ENCODE measurements at regions not wholly inside any gene's neighbourhood (a gene's known extent, or its start where the extent isn't known, plus 50 kb on each side); places are given as distances from the start of the nearest gene placed in this dataset.

- TF ChIP-seq POLR2A (IDR thresholded peaks at IDR 0.05; ENCODE audit: low read length) (no peak), GATA1 (IDR thresholded peaks at IDR 0.05; ENCODE audit: low read depth, low read length) (no peak)
Observed at GRCh38 chr11:134687548-134687947, 275.5 kb upstream of the B3GAT1 start.
